GM19463 (cell line): ENCODE measurements at regions not wholly inside any gene's neighbourhood (a gene's known extent, or its start where the extent isn't known, plus 50 kb on each side); places are given as distances from the start of the nearest gene placed in this dataset.

Source experiments
- ATAC-seq: cut with Tn5 transposase; IDR thresholded peaks from one replicate; pipeline ENCODE4 v1.9.1; 2021; ENCODE audit warnings: mild to moderate bottlenecking, moderate library complexity; ENCODE audit not compliant: unreplicated experiment

- no peak for ATAC-seq
Measured at GRCh38 chr6:22227824-22228610, 68.8 kb downstream of the PRL start.

GRCh38 chr6:22231050-22231449, 65.8 kb downstream of the PRL start:
- no peak for ATAC-seq

- ATAC-seq = no peak
Measured at GRCh38 chr6:22231616-22232015, 65.2 kb downstream of the PRL start.

GRCh38 chr6:22236626-22237414, 60.0 kb downstream of the PRL start:
- no peak for ATAC-seq
